Amygdala (tissue), 56 donors: ENCODE measurements at regions not wholly inside any gene's neighbourhood (a gene's known extent, or its start where the extent isn't known, plus 50 kb on each side); places are given as distances from the start of the nearest gene placed in this dataset.

Experiments used
- DNase-seq, 56 donors: peaks; one replicate each; lab custom pipeline; 2025; lab: John Stamatoyannopoulos, UW

- no peak for DNase-seq
Observed at GRCh38 chrX:145630806-145631435, 186.7 kb upstream of the SLITRK2 start.

- DNase-seq: no peak
Observed at GRCh38 chrX:145631461-145631951, 186.1 kb upstream of the SLITRK2 start.

GRCh38 chrX:145654486-145654885, 163.1 kb upstream of the SLITRK2 start:
- DNase-seq: no peak

- DNase-seq: peak in 21 of 56 donors; percentile 0 to 28 (median 3)
Observed at GRCh38 chrX:145673841-145674240, 143.8 kb upstream of the SLITRK2 start.

GRCh38 chrX:145677109-145677817, 140.4 kb upstream of the SLITRK2 start:
- DNase-seq: no peak

- DNase-seq: no peak
Observed at GRCh38 chrX:145682518-145683298, 134.9 kb upstream of the SLITRK2 start.

- no peak for DNase-seq
Observed at GRCh38 chrX:145687146-145687545, 130.5 kb upstream of the SLITRK2 start.

GRCh38 chrX:145687707-145688106, 129.9 kb upstream of the SLITRK2 start:
- DNase-seq: no peak

- DNase-seq: no peak
Observed at GRCh38 chrX:145694048-145694447, 123.6 kb upstream of the SLITRK2 start.

- no peak for DNase-seq
Observed at GRCh38 chrX:145715641-145716138, 101.9 kb upstream of the SLITRK2 start.

GRCh38 chrX:145716226-145716625, 101.4 kb upstream of the SLITRK2 start:
- no peak for DNase-seq

GRCh38 chrX:145727476-145727875, 90.2 kb upstream of the SLITRK2 start:
- peak in 42 of 56 donors; percentile 0 to 78 (median 16) for DNase-seq

GRCh38 chrX:145729635-145730034, 88.0 kb upstream of the SLITRK2 start:
- peak in 50 of 56 donors; percentile 0 to 76 (median 30) for DNase-seq

GRCh38 chrX:145735036-145735435, 82.6 kb upstream of the SLITRK2 start:
- no peak for DNase-seq

GRCh38 chrX:145751943-145752342, 65.7 kb upstream of the SLITRK2 start:
- DNase-seq: peak in 5 of 56 donors; percentile 0 to 11 (median 1)
